ENCODE measurements at regions not wholly inside any gene's neighbourhood (a gene's known extent, or its start where the extent isn't known, plus 50 kb on each side); places are given as distances from the start of the nearest gene placed in this dataset.

DNA sequence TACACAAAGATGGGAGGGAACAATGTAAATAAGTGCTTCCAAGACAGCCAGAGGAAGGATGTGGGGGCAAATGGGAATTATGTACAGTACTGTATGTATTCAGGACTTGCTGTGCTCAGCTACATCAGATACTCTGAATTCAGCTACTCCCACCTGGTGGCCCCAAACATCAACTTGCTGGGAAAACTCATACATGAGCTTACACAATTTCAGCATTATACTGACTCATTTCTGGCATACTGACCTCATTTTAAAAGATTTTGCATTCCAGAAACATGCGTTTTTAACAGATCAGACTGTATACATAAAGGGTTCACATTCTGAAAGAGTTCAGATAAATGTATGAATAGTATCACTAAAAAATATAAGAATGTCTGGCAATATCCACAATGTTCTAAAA is 59.7 kb downstream of the GPX5 start:
- Histone ChIP-seq H3K36me3 (no peaks in the 10 kb centered on the region), H3K27me3 (replicated peaks in 1 of 7) (peaks cover 0 to 89% (median 48%) of the 10 kb centered on the region in 7 donors), H3K4me3 (no peak overlapping the region)

GRCh38 chr6:28586324-28586723 is 60.6 kb downstream of the GPX5 start:
- Histone ChIP-seq H3K4me1 (peaks cover 0 to 13% (median 6%) of the 10 kb centered on the region in 6 donors), H3K4me3 (peak overlapping the region in 1 of 8 donors; percentile 68), H3K27me3 (replicated peaks in 1 of 7) (peaks cover 0 to 92% (median 49%) of the 10 kb centered on the region in 7 donors), H3K9me3 (peaks cover 0 to 10% (median 0%) of the 10 kb centered on the region in 8 donors), H3K27ac (no peak overlapping the region), H3K36me3 (no peaks in the 10 kb centered on the region)
- 84 to 89% (median 86%) methylated on average over 7 of the region's 7 CpGs for WGBS, 5 donors
- no peak for TF ChIP-seq CTCF (IDR thresholded peaks at IDR 0.05 in 8 of 11, conservative IDR thresholded peaks at IDR 0.05 in 3 of 11)
- TF ChIP-seq POLR2AphosphoS5 (IDR thresholded peaks at IDR 0.05): no peak
- TF ChIP-seq POLR2A (IDR thresholded peaks at IDR 0.05): no peak
- intact Hi-C loops (cut with DNase I; ENCODE audit: low total_unique reads): no loop called here
- DNase-seq: no peak

More for the DNA sequence above, 59.7 kb downstream of the GPX5 start:
- intact Hi-C loops (cut with DNase I; ENCODE audit: low total_unique reads): no loop called here
- H3K4me1 ChIP-seq: peaks cover 0 to 13% (median 6%) of the 10 kb centered on the region in 6 donors
- DNase-seq: no peak
- no peak for TF ChIP-seq POLR2AphosphoS5 (IDR thresholded peaks at IDR 0.05)
- TF ChIP-seq POLR2A (IDR thresholded peaks at IDR 0.05): no peak
- TF ChIP-seq CTCF (IDR thresholded peaks at IDR 0.05 in 8 of 11, conservative IDR thresholded peaks at IDR 0.05 in 3 of 11): no peak
- peaks cover 0 to 10% (median 0%) of the 10 kb centered on the region in 8 donors for H3K9me3 ChIP-seq
- no peak overlapping the region for H3K27ac ChIP-seq
- WGBS, 5 donors: 64 to 81% (median 65%) methylated on average over 1 of the region's 1 CpG

DNA sequence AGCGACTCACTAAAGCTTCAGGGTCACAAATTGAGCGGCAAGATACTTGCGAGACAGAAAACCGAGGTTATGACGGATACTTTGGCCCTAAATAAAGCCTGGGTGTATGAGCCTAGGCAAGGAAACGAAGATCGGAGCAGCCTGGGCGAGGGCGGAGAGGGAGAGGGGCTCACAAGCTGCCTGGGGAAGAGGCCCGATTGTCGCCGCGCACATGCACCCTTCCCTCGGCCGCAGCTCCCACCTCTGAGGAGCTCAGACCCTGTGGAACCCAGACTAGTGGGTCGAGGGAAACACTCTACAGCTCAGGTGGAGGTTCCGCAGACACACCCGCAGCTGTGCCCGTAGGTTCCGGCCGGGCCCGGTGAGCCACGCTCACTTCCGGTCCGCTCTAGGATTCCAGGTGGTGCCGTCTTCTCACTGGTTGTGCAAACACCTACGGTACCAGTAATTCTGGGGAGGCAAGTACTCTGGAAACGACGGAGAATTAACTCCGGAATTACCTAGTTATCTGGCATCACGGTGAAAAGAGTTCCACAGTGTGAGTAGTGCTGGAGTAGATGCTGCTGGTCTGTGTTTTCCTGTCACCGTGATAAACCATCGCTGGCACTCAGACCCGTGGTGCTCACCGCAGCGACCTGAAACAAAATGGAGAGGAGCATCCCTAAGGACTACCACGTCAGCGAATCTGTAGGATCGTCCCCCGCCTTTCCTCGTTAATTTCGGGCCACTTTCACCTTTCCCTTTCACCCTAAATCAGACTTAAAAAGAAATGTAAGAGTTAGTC is 61.5 kb downstream of the GPX5 start:
- WGBS, 5 donors: 1 to 9% (median 3%) methylated on average over 41 to 42 of the region's 42 CpGs
- Histone ChIP-seq H3K4me1 (peaks cover 0 to 13% (median 6%) of the 10 kb centered on the region in 6 donors), H3K27ac (no peak overlapping the region), H3K9me3 (peaks cover 0 to 10% (median 0%) of the 10 kb centered on the region in 8 donors), H3K36me3 (no peaks in the 10 kb centered on the region), H3K27me3 (replicated peaks in 1 of 7) (peaks cover 0 to 93% (median 49%) of the 10 kb centered on the region in 7 donors), H3K4me3 (peak overlapping the region; percentile 11 to 68 (median 38))
- peak; percentile 83 for DNase-seq
- TF ChIP-seq CTCF (IDR thresholded peaks at IDR 0.05 in 8 of 11, conservative IDR thresholded peaks at IDR 0.05 in 3 of 11) (no peak), POLR2AphosphoS5 (IDR thresholded peaks at IDR 0.05) (peak in 2 of 3 donors; percentile 29 to 37)
- intact Hi-C loops (cut with DNase I; ENCODE audit: low total_unique reads): no loop called here

DNA sequence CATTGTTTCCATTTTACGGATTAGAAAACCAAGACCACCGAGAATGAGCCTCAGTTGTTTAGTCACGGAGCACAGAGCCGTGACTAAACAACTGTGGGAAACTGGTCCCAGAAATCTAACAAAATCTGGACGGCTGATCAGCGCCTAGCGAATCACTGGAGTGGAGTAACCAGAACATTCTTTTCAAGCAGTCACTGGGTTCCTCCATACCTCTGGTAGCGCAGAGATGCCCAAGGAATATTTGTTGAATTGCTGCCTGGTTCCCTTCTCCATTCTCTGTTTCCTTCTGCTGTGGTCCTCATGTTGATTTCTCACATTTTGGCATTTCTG is 62.0 kb downstream of the GPX5 start:
- intact Hi-C loops (cut with DNase I; ENCODE audit: low total_unique reads): no loop called here
- H3K4me1 ChIP-seq: peaks cover 0 to 13% (median 6%) of the 10 kb centered on the region in 6 donors
- H3K27me3 ChIP-seq (replicated peaks in 1 of 7): peaks cover 0 to 93% (median 49%) of the 10 kb centered on the region in 7 donors
- WGBS, 5 donors: 13 to 20% (median 17%) methylated on average over 8 of the region's 8 CpGs
- no peaks in the 10 kb centered on the region for H3K36me3 ChIP-seq
- peak overlapping the region in 5 of 8 donors; percentile 11 to 68 (median 50) for H3K4me3 ChIP-seq
- TF ChIP-seq POLR2A (IDR thresholded peaks at IDR 0.05): no peak
- no peak for TF ChIP-seq POLR2AphosphoS5 (IDR thresholded peaks at IDR 0.05)
- no peak for TF ChIP-seq CTCF (IDR thresholded peaks at IDR 0.05 in 8 of 11, conservative IDR thresholded peaks at IDR 0.05 in 3 of 11)
- peaks cover 0 to 10% (median 0%) of the 10 kb centered on the region in 8 donors for H3K9me3 ChIP-seq
- H3K27ac ChIP-seq: no peak overlapping the region
- no peak for DNase-seq
